OCI-LY1 (cell line): ENCODE measurements at regions not wholly inside any gene's neighbourhood (a gene's known extent, or its start where the extent isn't known, plus 50 kb on each side); places are given as distances from the start of the nearest gene placed in this dataset.

Experiments used
- H2AFZ ChIP-seq: fragments of 200-600 bp; sonication (generic), shearing (Covaris generic); 2 replicates; pipeline ENCODE4 v1.6.0; 2014; ENCODE audit warnings: antibody characterized with exemption, mild to moderate bottlenecking, low read length
- H3F3A ChIP-seq: fragments of 200-600 bp; sonication (generic), shearing (Covaris generic); 2 replicates; pipeline ENCODE4 v1.6.0; 2014; ENCODE audit warnings: mild to moderate bottlenecking, antibody characterized with exemption, low read length, moderate library complexity; ENCODE audit not compliant: insufficient read depth
- H3K27ac ChIP-seq: fragments of 200-600 bp; sonication (generic); 2 replicates; pipeline ENCODE4 v1.5.1; 2014; ENCODE audit warnings: low read length, mixed run types, mild to moderate bottlenecking, low read depth; ENCODE audit not compliant: poor library complexity, severe bottlenecking
- H3K27me3 ChIP-seq: fragments of 200-600 bp; sonication (generic); 2 replicates; pipeline ENCODE4 v1.6.0; 2014; ENCODE audit warnings: antibody characterized with exemption, mild to moderate bottlenecking, low read length, moderate library complexity; ENCODE audit not compliant: insufficient read depth
- H3K36me3 ChIP-seq: fragments of 200-600 bp; sonication (generic); 2 replicates; pipeline ENCODE4 v1.6.1; 2014; ENCODE audit warnings: mild to moderate bottlenecking, antibody characterized with exemption, low read length, moderate library complexity, mixed read lengths; ENCODE audit not compliant: insufficient read depth
- H3K4me1 ChIP-seq: fragments of 200-600 bp; sonication (generic); 2 replicates; pipeline ENCODE4 v1.5.1; 2014; ENCODE audit warnings: mild to moderate bottlenecking, low read length, moderate library complexity; ENCODE audit not compliant: insufficient read depth, severe bottlenecking
- H3K4me2 ChIP-seq: fragments of 200-600 bp; sonication (generic), shearing (Covaris generic); 2 replicates; pipeline ENCODE4 v1.6.1; 2014; ENCODE audit warnings: low read length
- H3K4me3 ChIP-seq: fragments of 200-600 bp; sonication (generic); 2 replicates; pipeline ENCODE4 v1.5.1; 2014; ENCODE audit warnings: low read length, low read depth, mild to moderate bottlenecking, mixed read lengths; ENCODE audit not compliant: poor library complexity, severe bottlenecking
- H3K79me2 ChIP-seq: fragments of 200-600 bp; shearing (Covaris generic); 2 replicates; pipeline ENCODE4 v1.6.1; 2016; ENCODE audit warnings: mixed run types, low read length, mixed read lengths; ENCODE audit not compliant: insufficient read depth
- H3K9ac ChIP-seq: fragments of 200-600 bp; sonication (generic), shearing (Covaris generic); 2 replicates; pipeline ENCODE4 v1.6.1; 2014; ENCODE audit warnings: mild to moderate bottlenecking, low read length, mixed read lengths
- H3K9me2 ChIP-seq: fragments of 200-600 bp; sonication (generic), shearing (Covaris generic); 2 replicates; pipeline ENCODE4 v1.6.1; 2014; ENCODE audit warnings: low read depth, mild to moderate bottlenecking, low read length, mixed read lengths
- H3K9me3 ChIP-seq: fragments of 200-600 bp; shearing (Covaris generic); 2 replicates; pipeline ENCODE4 v1.6.1; 2014; ENCODE audit warnings: low read length, mixed read lengths
- H4K20me1 ChIP-seq: fragments of 200-600 bp; sonication (generic), shearing (Covaris generic); 2 replicates; pipeline ENCODE4 v1.6.0; 2016; ENCODE audit warnings: mild to moderate bottlenecking, low read length; ENCODE audit not compliant: insufficient read depth
- CTCF ChIP-seq: fragments of 200-600 bp; sonication (generic), shearing (Covaris generic); IDR thresholded peaks from 2 replicates; pipeline ENCODE4 v1.5.1; 2017; ENCODE audit warnings: mild to moderate bottlenecking, antibody characterized with exemption, low read length, moderate library complexity, mixed read lengths
- EZH2 ChIP-seq: fragments of 200-600 bp; sonication (generic), shearing (Covaris generic); IDR thresholded peaks from 2 replicates; pipeline ENCODE4 v1.8.0; 2017; ENCODE audit warnings: borderline replicate concordance, mixed run types, mild to moderate bottlenecking, antibody characterized with exemption, low read length, moderate library complexity, mixed read lengths

- Histone ChIP-seq H3K79me2 (no peaks in the 10 kb centered on the region), H3K4me1 (no peaks in the 10 kb centered on the region), H3K36me3 (no peaks in the 10 kb centered on the region), H3K9me3 (no peaks in the 10 kb centered on the region), H3K27ac (no peak overlapping the region), H3F3A (no peaks in the 10 kb centered on the region), H3K4me2 (no peak overlapping the region), H4K20me1 (no peaks in the 10 kb centered on the region), H3K27me3 (no peaks in the 10 kb centered on the region), H3K4me3 (no peak overlapping the region), H3K9ac (no peak overlapping the region), H3K9me2 (no peaks in the 10 kb centered on the region), H2AFZ (no peak overlapping the region)
- TF ChIP-seq CTCF (no peak), EZH2 (no peak)
These were observed 131.9 kb downstream of the ERMARD start for GRCh38 chr6:169883316-169883715.

DNA sequence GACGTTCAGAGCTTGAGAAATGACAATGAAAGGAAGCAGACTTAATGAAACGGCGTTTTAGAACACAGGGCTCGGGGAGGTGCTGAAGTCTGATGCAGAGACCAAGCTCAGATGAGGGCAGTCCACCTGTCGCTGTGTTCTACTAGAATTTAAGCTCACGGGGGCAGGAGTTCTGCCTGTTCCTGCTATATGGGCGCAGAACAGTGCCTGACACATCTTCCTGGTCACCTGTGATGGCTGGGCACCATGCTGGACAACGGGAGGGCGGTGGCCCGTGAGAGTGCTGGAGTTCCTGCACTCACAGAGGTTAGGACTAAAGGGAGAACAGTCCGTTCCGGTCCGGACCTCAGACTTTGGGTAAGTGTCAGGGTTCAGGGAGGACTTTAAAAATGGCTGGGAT is 130.6 kb downstream of the ERMARD start:
- TF ChIP-seq CTCF (no peak), EZH2 (no peak)
- Histone ChIP-seq H3K4me2 (no peak overlapping the region), H3K4me1 (no peaks in the 10 kb centered on the region), H3K27ac (no peak overlapping the region), H3K36me3 (no peaks in the 10 kb centered on the region), H3K79me2 (no peaks in the 10 kb centered on the region), H2AFZ (no peak overlapping the region), H3K27me3 (no peaks in the 10 kb centered on the region), H3K9me2 (no peaks in the 10 kb centered on the region), H3K4me3 (no peak overlapping the region), H3K9ac (no peak overlapping the region), H4K20me1 (no peaks in the 10 kb centered on the region), H3F3A (no peaks in the 10 kb centered on the region), H3K9me3 (no peaks in the 10 kb centered on the region)

- H3K9ac ChIP-seq = no peak overlapping the region
- H3K9me3 ChIP-seq = no peaks in the 10 kb centered on the region
- TF ChIP-seq CTCF = no peak
- no peak for TF ChIP-seq EZH2
- no peak overlapping the region for H3K4me3 ChIP-seq
- H3K27ac ChIP-seq = no peak overlapping the region
- H3F3A ChIP-seq = no peaks in the 10 kb centered on the region
- H3K4me2 ChIP-seq = no peak overlapping the region
- H3K27me3 ChIP-seq = no peaks in the 10 kb centered on the region
- H3K36me3 ChIP-seq = no peaks in the 10 kb centered on the region
- H4K20me1 ChIP-seq = no peaks in the 10 kb centered on the region
- H2AFZ ChIP-seq = no peak overlapping the region
- no peaks in the 10 kb centered on the region for H3K4me1 ChIP-seq
- H3K79me2 ChIP-seq = no peaks in the 10 kb centered on the region
- H3K9me2 ChIP-seq = no peaks in the 10 kb centered on the region
These were observed 130.0 kb downstream of the ERMARD start for GRCh38 chr6:169881398-169881797.
